Cerebellar nuclear complex (tissue), 1 donor: ENCODE measurements at regions not wholly inside any gene's neighbourhood (a gene's known extent, or its start where the extent isn't known, plus 50 kb on each side); places are given as distances from the start of the nearest gene placed in this dataset.

Experiments
- DNase-seq, 2 experiments: peaks; one replicate each; lab custom pipeline; 2025; lab: John Stamatoyannopoulos, UW

DNA sequence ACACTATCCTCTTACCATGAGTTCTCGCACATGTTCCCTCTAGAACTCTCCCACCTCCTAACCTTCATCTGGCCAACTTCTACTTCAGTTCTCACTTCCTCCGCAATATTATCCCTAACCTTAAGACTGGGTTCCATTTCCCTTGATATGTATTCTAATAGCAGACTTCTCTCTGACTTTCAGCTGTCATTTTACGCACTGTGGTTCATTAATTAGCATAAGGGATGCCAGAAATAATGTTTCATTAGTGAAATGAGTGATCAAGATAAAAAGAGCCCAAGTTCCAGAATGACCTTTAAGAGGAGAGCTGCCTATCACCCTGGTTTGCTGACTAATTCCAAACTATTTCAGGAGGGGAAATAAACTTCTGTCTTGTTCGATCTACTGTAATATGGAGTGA lies 108.6 kb upstream of the CCDC150 start:
- no peak for DNase-seq

DNA sequence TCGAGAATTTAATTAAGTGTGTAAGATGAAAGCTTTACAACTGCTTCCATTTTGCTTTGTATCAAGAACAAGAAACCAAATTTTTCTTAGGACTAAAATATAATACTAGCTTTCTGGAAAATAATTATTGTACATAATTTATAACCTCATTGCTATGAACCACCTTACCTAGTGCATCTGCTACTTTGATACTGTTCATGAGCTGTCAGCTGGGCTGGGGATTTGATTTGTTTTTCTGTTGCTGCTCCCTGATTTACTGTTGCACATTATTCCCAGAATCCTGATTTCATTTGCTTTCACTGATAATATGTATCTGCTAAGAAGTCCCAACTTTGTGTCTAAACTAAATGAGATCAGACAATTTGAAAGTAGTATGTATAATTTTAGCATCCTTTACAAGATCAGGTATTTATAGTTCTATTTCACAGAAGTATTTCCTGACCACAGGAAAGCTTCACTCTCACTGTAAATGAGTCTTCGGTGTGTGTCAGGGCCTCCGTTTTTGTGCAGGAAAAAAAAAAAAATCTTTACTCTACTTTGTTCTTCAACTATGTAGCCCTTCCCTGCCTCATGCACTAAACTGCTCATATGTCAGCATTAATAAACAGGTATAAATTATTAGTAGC lies 105.6 kb upstream of the CCDC150 start:
- no peak for DNase-seq

DNA sequence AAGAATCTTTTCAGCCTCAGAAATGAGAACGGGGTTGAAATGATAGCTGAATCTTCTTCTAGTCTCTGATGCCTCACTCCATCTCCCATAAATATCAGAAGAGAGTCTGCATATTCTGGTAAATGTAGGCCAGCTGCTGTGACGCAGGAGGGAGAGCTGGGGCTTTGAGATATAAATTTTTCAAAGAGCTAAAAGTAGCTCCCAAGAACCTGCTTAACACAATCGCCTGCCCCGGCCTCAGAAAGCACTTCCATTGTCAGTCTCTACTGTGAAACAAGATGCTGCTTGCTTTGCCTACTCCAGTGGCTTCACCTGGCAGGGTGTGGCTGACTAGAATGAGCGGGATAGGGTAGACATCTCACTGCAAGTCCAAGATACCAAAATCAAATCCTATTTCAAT lies 105.0 kb upstream of the CCDC150 start:
- DNase-seq: no peak

DNA sequence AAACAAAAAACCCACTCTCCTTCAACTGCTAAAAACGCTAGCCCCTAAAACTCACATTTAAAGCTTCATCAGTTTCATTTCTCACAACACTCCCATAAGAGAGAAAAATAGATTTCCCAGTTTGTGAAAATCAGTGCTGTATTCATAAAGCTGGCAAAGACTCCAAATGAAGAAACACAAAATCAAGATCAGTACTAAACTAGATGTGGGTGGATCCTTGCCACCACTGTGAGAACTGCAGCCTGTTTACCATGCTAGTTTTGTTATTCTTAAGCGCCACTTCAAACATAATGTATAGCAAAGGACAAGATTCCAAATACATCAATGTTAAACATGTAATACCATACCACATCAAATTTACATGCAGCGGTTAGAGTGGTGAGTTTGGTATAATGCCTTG lies 104.5 kb upstream of the CCDC150 start:
- DNase-seq: no peak

DNA sequence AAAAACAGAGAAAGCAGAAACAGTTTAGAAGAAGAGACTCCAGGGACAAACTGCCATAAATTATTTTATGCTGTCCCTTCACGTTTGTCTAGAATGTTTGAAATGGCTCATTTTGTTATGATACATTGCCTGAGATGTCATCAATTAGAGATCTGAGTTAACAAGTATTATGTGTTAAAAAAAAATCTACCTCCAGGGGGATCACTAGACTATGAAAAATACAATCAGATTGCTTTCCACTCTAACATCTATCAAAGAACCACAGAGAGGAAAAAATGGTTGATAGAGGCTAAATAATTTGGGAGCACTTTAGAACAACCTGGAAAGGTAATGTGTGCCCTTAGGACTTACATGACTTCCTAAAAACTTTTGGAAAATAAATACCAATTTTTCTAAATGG lies 103.8 kb upstream of the CCDC150 start:
- no peak for DNase-seq

- DNase-seq: no peak
Measured at GRCh38 chr2:196537311-196537710, 102.2 kb upstream of the CCDC150 start.

- DNase-seq: no peak
Measured at GRCh38 chr2:196538189-196538588, 101.3 kb upstream of the CCDC150 start.

DNA sequence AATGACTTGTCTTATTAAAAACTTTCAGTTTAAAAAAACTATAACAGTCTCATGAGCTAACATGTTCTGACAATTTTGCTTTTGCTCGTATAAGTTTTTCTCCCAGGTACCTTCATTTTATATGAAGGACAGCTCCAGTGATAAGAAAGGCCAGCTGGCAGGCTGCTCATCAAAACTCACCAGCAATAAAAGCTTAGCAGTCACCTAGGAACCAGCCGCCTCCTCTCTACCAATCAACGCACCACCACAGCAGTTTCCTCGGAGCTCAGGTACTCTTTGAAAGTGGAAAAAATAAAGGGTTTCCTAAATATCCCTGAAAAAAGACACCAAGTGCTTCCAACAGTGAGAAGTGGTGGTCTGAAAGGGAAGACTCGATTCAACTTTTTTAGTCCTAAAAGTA lies 100.9 kb upstream of the CCDC150 start:
- DNase-seq: no peak

DNA sequence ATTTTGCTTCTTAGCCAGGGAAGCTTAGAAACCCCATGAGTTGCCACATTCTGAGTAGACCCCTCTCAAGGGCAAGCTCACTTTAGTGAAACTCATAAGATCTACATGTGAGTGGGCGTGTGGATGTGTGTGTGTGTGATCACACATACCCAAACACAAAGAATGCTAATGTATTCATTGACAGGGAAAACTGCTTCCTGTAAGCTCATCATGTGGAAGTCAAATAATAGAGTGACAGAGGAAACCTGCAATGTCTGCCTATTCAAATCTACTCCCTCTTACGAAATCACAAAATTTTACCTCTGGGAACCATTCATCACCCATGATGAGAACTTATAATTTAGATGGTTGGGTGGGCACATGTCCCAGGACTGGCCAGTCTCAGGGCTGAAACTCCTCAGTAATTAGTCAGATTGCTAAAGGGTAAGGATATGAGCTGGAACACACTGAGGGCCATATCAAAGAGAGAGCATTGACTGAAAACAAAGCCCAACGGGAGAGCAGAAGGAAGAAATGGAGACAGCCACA lies 94.5 kb upstream of the CCDC150 start:
- DNase-seq: no peak

- DNase-seq: no peak
Measured at GRCh38 chr2:196546151-196546919, 93.2 kb upstream of the CCDC150 start.

DNA sequence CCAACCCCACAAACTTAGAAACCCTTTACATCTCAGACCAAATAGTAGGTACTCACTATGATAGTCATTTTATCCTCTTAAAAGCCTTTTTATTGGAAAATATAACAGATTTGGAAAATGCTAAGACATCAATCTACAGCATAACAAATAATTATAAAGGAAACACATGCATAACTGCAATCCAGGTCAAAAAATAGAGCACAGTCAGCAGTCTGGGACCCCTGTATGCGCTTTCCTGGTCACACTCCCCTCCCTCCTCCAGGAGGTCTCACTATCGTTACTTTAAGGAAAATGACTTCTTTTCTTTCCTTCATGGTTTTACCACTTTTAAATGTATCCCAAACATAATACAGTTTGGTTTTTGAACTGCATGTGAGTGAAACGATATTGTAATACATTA lies 90.5 kb upstream of the CCDC150 start:
- DNase-seq: no peak

DNA sequence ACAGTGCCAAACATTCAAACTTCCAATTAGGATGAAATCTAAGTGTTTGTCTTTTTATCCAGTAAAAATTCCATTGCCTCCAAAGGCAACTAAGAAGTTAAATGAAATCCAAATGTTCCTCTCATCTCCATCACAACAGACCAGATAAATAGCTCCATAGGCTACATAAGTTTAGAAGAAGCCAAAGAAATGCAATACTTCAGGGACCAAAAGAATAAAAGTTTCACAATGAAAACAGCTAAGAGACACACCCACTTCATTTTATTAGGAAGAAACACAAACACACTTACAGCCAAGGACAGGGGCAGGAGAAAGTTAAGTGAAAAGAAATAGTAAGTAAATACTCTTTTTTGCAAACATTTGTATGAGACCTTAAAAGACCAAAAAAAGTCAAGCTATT lies 88.5 kb upstream of the CCDC150 start:
- DNase-seq: no peak

- DNase-seq: no peak
Measured at GRCh38 chr2:196555161-196555560, 84.4 kb upstream of the CCDC150 start.

DNA sequence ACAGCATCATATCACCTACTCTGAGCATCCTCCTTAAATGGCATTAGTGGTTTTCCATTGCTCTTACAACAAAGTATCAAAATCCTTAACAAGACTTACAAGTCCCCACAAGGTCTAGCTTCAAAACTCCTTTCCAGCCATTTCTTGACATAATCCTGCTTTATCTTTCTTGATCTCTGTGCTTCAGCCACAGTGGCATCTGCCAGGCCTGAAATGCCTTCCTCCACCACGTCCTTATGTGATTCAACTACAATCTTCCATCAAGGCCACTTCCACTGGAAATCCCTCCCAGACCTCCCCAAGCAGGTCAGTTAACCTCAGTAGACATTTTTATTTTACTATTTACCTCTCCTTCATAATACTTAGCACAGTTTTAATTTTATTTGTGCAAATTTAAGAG lies 83.8 kb upstream of the CCDC150 start:
- no peak for DNase-seq

DNA sequence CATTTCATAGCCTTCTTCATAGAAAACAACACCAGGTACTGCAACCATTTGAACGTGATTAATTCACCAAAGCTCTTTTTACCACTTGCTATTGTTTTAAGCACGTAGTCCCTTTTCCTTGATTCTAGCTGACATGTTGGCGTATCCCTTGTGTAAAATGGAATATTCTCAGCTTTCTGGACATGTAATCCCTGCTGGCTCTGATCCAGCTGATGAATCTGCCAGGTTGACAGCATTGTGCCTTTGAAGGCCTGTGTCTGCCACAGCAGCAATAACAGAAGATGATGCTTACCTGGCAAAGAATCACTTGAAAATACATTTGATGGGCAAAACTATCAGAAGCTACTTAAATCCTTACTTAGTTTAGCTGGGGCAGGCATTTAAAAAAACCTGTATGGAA lies 81.0 kb upstream of the CCDC150 start:
- peak; percentile 35 to 38 for DNase-seq

DNA sequence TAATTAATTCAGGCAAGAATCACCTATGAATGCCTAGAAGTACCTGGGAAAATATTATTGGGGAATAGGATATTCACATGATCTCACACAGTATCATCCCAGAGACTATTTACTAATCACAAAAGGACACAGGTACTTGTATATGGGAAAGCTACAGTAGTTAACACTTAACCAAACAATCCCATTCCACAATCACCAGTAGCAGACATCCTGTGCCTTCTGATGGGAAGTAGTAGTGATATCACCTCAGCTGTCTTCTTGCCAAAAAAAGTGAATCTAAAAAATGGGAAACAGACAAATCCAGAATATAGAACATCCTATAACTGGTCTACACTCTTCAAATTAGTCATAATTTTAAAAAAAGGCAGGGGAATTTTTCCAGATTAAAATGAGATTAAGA lies 75.6 kb upstream of the CCDC150 start:
- no peak for DNase-seq

GRCh38 chr2:196565106-196565765 lies 74.3 kb upstream of the CCDC150 start:
- no peak for DNase-seq

GRCh38 chr2:196565982-196566381 lies 73.5 kb upstream of the CCDC150 start:
- DNase-seq: no peak

DNA sequence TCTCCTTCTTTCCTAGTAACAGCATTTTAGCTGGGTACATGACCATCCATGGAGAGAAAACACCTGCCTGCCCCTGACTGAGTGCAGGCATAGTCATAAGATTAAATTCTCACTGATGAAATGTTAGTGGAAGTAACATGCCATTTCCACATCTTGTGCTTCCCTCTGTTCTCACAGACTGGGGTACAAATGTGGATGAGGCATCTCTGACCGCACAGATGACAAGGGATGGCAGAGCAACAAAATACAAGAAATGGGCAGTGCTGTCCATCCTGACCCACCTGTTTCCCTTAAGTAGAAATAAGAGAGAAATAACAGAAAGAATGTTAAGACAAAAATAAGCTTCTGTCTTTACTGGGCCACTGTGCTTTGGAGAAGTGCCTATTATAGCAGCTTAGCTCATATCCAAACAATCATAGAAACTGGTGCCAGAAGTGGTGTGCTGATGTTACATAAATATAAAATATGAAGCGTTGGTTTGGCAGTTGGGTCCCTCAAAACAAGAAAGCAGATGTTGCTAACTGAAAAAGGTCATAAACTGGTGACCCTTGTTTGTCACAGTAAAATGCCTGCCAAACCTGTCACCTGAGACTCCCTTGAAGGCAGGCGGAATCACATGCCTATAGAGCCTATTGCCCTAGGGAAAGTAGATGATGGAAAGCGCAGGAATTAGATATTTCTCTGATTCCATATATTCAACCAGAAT lies 72.4 kb upstream of the CCDC150 start:
- DNase-seq: no peak

DNA sequence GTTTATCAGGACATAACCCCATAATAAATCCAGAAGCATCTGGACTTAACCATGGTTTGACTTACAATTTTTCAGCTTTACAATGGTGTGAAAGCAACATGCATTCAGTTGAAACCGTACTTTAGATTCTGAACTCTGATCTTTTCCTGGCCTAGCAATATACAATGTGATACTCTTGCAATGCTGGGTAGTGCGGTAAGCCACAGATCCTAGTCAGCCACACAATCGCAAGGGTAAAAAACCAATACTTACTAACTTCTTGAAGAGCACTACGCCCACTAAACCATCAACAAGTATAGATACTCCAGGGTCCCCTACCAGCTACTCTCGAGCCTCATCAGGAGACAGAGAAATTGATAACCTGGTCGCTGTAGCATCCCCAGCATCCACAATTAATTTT lies 71.0 kb upstream of the CCDC150 start:
- DNase-seq: no peak

DNA sequence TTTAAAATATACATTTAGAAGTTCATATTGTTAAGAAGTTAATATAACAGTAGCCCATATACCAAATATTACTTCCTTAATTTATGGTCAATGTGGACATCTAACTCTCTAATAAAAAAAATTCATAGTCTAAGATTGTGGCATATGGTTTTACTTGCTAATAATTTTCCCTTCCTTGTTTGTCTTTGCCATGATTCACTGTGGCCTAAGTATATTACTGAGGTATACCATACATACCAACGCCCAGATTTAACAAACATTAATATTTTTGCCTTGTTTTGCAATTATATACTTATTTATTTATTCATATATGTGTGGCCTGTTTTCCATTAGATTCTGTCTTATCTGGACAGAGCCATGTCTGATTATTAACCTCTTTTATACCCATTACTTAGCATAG lies 54.6 kb upstream of the CCDC150 start:
- no peak for DNase-seq

DNA sequence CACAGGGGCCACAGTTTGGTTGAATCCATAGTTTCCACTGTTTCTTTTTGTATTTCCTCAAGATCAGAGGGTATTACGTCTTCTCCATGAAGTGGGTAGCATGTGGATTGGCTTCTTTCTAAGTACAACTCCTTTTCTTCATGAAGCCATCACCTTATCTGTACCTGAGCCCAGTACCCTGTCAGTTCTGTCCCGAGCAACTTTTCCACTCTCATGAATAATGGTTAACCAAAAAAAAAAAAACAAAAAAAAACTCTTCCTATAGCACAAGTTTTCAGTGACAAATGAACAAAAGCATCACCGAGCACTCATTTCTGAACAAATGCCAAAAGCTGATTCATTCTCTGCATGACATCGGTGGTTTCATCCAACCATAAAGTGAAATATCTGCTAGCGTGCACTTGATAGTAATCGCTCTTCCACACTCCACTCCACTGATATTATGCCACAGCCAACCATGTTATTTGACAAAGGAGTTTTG lies 53.0 kb upstream of the CCDC150 start:
- DNase-seq: peak in 1 of 2 experiments; percentile 51
